Pancreas (tissue), 10 donors: ENCODE measurements at regions not wholly inside any gene's neighbourhood (a gene's known extent, or its start where the extent isn't known, plus 50 kb on each side); places are given as distances from the start of the nearest gene placed in this dataset.

Experiments
- ATAC-seq, 4 donors: fragments of 200-7000 bp; cut with Tn5 transposase; one replicate each; pipeline versions ENCODE4 v1.8.0 to v1.9.1; 2020; ENCODE audit warnings: mild to moderate bottlenecking in 4 of 4, moderate library complexity in 4 of 4
- DNase-seq, 6 donors: peaks; one replicate each; pipeline ENCODE4 v3.0.0-alpha.2; 2020
- FAIRE-seq: peaks from 2 replicates; lab custom pipeline; 2012; peaks lifted over from hg19 to GRCh38; lab: Jason Lieb, UNC
- H3K27ac ChIP-seq, 4 donors: fragments of 200-600 bp; sonication (generic); 1 replicate in 3 of 4; 2 replicates in 1 of 4; pipeline versions ENCODE4 v1.5.0 to v1.8.0; 2020
- H3K27me3 ChIP-seq, 4 donors: fragments of 200-600 bp; one replicate each; pipeline ENCODE4 v1.8.0; 2021
- H3K36me3 ChIP-seq, 3 donors: fragments of 200-600 bp; sonication (generic) in 1 of 3; one replicate each; pipeline versions ENCODE4 v1.5.0 to v1.8.0; 2020 to 2021
- H3K4me1 ChIP-seq, 3 donors: fragments of 200-600 bp; one replicate each; pipeline ENCODE4 v1.8.0; 2021
- H3K4me3 ChIP-seq, 4 donors: fragments of 200-600 bp; sonication (generic) in 2 of 4; one replicate each; pipeline versions ENCODE4 v1.5.0 to v1.8.0; 2020 to 2021
- H3K9me3 ChIP-seq, 4 donors: fragments of 200-600 bp; one replicate each; pipeline ENCODE4 v1.8.0; 2021
- CTCF ChIP-seq, 4 donors: fragments of 200-600 bp; sonication (generic) in 3 of 4; IDR thresholded peaks; one replicate each; pipeline versions ENCODE4 v1.5.0 to v1.8.0; 2021; ENCODE audit warnings: antibody characterized with exemption in 4 of 4
- WGBS, 2 donors: extraction: QIAGEN DNeasy Blood & Tissue Kit; methylation state at CpG; one replicate each; pipeline ENCODE4 v1.1.7; 2013; 5-methylcytosine and 5-hydroxymethylcytosine counted together
- intact Hi-C, 3 donors: fragments of 100-400 bp; cut with DNase I; formaldehyde crosslinking; loops; one replicate each; pipeline versions ENCODE4 v1.11.1 to v1.14.2; 2022
- donor health status: healthy with polysubstance abuse.
- donor health status: DM: no; HTN: no; CAD: no; lungs with moderate emphysema.
- donor health status: DM: no; HTN: no; CAD: no.
- donor health status: control.
- donor health status: control.
- donor health status: Bipolar disorder and iron deficiency.
- donor health status: DM: yes; HTN: yes; CAD: no.
- donor health status: DM: no; HTN: no; CAD: no.
- donor health status: DM: no; HTN: no; CAD: no.
- donor health status: DM: yes; HTN: yes; CAD: no.

- H3K27me3 ChIP-seq, result no peaks in the 10 kb centered on the region
- 80 to 86% methylated on average over 16 of the region's 16 CpGs for WGBS, 2 donors
- peaks cover 20 to 35% (median 23%) of the 10 kb centered on the region in 3 donors for H3K4me1 ChIP-seq
- no peak overlapping the region for H3K27ac ChIP-seq
- DNase-seq, result no peak
- no peak overlapping the region for H3K4me3 ChIP-seq
- no peak for FAIRE-seq
- no peak for TF ChIP-seq CTCF (IDR thresholded peaks at IDR 0.05)
- no peaks in the 10 kb centered on the region for H3K36me3 ChIP-seq
- no peak for ATAC-seq
- H3K9me3 ChIP-seq, result no peaks in the 10 kb centered on the region
- intact Hi-C loops, result no loop called here
These were observed 256.3 kb upstream of the KLF14 start for GRCh38 chr7:130990178-130990832.

DNA sequence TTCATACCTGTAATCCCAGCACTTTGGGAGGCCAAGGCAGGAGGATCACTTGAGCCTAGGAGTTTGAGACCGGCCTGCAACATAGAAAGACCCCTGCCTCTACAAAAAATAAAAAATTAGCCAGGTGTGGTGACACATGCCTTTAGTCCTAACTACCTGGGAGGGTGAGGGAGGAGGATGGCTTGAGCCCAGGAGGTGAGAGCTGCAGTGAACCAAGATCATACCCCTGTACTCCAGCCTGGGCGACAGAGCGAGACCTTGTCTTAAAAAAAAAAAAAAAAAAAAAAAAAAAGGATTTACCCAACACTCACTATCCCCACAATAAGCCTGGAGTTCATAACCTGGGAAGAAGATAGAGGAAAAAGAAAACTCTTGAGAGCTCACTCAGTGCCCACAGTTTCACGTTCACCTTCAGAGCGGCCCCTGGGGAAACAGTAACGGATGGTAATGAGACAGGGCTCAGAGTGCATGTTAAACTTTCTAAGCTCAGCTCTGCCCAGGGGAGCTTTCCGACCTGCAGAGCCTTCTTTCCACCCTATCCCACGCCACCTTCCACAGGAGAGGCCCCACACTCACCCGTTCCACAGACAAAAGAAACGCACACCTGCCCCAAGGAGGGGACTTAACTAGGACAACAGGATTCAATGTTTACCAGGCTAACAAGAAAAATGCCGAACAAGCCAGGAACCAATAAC is 259.8 kb upstream of the KLF14 start:
- Histone ChIP-seq H3K4me3 (peak overlapping the region in 1 of 4 donors; percentile 0), H3K4me1 (peaks cover 33 to 51% (median 48%) of the 10 kb centered on the region in 3 donors), H3K9me3 (no peaks in the 10 kb centered on the region), H3K27ac (peak overlapping the region; percentile 47 to 93 (median 70)), H3K27me3 (no peaks in the 10 kb centered on the region), H3K36me3 (no peaks in the 10 kb centered on the region)
- FAIRE-seq (no peak), ATAC-seq (no peak), DNase-seq (no peak)
- no peak for TF ChIP-seq CTCF (IDR thresholded peaks at IDR 0.05)
- WGBS, 2 donors, result 78 to 82% methylated on average over 9 to 11 of the region's 11 CpGs
- intact Hi-C loops, result no loop called here

GRCh38 chr7:130994378-130995115 is 260.5 kb upstream of the KLF14 start:
- intact Hi-C loops, result no loop called here
- ATAC-seq, result peak; percentile 52 to 75 (median 69)
- Histone ChIP-seq H3K27ac (peak overlapping the region; percentile 47 to 93 (median 70)), H3K36me3 (no peaks in the 10 kb centered on the region), H3K4me3 (peak overlapping the region in 1 of 4 donors; percentile 0), H3K4me1 (peaks cover 33 to 58% (median 48%) of the 10 kb centered on the region in 3 donors), H3K27me3 (no peaks in the 10 kb centered on the region), H3K9me3 (no peaks in the 10 kb centered on the region)
- FAIRE-seq, result no peak
- 18 to 21% methylated on average over 13 of the region's 13 CpGs for whole genome bisulfite sequencing, 2 donors
- TF ChIP-seq CTCF (IDR thresholded peaks at IDR 0.05), result no peak
- DNase-seq, result peak in 4 of 6 donors; percentile 47 to 70 (median 60)

DNA sequence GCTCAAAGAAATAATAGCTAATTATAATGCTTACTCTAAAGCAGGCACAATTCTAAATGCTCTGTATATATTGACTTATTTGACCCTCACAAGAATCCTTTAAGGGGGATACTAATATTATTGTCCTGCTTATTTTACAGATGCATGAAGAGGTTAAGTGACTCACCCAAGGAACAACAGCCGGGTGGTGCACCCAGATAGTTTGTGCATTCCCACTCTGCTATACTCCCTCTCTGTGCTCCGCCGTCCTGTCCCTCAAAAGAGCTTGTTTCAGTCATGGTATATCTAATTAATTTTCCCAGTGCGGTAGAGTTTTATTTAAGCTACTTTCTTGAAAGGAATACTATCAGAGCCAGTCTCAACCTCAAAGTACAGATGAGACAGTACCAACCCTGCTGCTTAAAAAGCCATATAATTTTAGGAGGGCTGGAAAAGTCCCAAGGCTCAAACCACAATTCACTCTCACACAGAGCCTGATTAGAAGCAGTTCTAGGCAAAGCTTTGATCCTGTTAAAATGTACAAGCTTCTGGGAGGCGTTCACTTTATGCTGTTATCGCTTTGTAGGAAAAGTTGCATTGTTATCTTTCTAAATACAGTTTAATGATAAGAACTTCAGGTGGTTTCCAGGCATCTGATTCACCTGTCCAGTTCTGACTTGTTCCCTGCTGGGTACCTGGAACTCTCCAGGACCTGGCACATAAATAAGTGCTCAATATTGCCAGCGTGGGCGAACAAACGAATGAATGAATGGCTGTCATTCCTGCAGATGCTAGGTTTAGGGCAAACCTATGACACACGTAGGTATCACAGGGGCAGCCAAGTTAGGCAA is 261.5 kb upstream of the KLF14 start:
- no peaks in the 10 kb centered on the region for H3K36me3 ChIP-seq
- peak in 3 of 6 donors; percentile 50 to 77 (median 64) for DNase-seq
- WGBS, 2 donors, result 10 to 14% methylated on average over 10 of the region's 10 CpGs
- ATAC-seq, result peak; percentile 65 to 78 (median 72)
- peaks cover 36 to 68% (median 48%) of the 10 kb centered on the region in 3 donors for H3K4me1 ChIP-seq
- no peak overlapping the region for H3K4me3 ChIP-seq
- no peaks in the 10 kb centered on the region for H3K27me3 ChIP-seq
- H3K27ac ChIP-seq, result peak overlapping the region; percentile 18 to 93 (median 70)
- no peaks in the 10 kb centered on the region for H3K9me3 ChIP-seq
- no peak for TF ChIP-seq CTCF (IDR thresholded peaks at IDR 0.05)
- intact Hi-C loops, result no loop called here
- no peak for FAIRE-seq
